K562 (cell line): ENCODE measurements at regions not wholly inside any gene's neighbourhood (a gene's known extent, or its start where the extent isn't known, plus 50 kb on each side); places are given as distances from the start of the nearest gene placed in this dataset.

Source experiments
- ATAC-seq: fragments of 200-7000 bp; cut with Tn5 transposase; 3 replicates; pipeline ENCODE4 v1.9.1; 2020; ENCODE audit warnings: moderate library complexity
- BruUV-seq: library from RNA; stranded (reverse); fragments of 400-500 nt; replicated peaks from 2 replicates; lab custom pipeline; 2021; lab: Mats Ljungman, UMichigan
- CTCF ChIA-PET: fragments of 300-600 bp; formaldehyde crosslinking; extraction: SDS; loops from one replicate; lab custom pipeline; 2021; ENCODE audit warnings: low intra/inter-chr PET ratio; lab: Yijun Ruan, JAX
- POLR2A ChIA-PET: fragments of 300-600, 350-650 bp; sonication (Branson Sonifier 250); formaldehyde crosslinking; extraction: SDS; loops from one replicate; lab custom pipeline; 2021; ENCODE audit warnings: antibody characterized with exemption, inconsistent platforms; lab: Yijun Ruan, JAX
- DNase-seq, 4 experiments: peaks; one replicate each; pipeline versions ENCODE4 v3.0.0 to v3.0.0-alpha.2; 2011 to 2018; ENCODE audit warnings: low spot score in 3 of 4, mixed read lengths in 3 of 4; ENCODE audit errors: extremely low read depth in 1 of 4
- FAIRE-seq: peaks from 2 replicates; lab custom pipeline; 2011; peaks lifted over from hg19 to GRCh38; lab: Jason Lieb, UNC
- H2AFZ ChIP-seq: 2 replicates; pipeline ENCODE4 v1.6.0; 2011; ENCODE audit warnings: low read depth, low read length, control low read depth, inconsistent platforms
- H3K27ac ChIP-seq: fragments of 200-600 bp; 3 replicates; pipeline ENCODE4 v1.8.0; 2011; ENCODE audit warnings: low read depth, mild to moderate bottlenecking, control low read depth, inconsistent platforms, low read length, moderate library complexity, mixed read lengths; ENCODE audit errors: extremely low read depth
- H3K27me3 ChIP-seq, 2 experiments: fragments of 300-600 bp in 1 of 2; 2 replicates in 1 of 2; 3 replicates in 1 of 2; pipeline versions ENCODE4 v1.6.0 to v1.8.0; 2011; ENCODE audit warnings: inconsistent platforms in 2 of 2, low read length in 2 of 2, mild to moderate bottlenecking in 1 of 2, mixed read lengths in 1 of 2, moderate library complexity in 1 of 2; ENCODE audit not compliant: control insufficient read depth in 2 of 2, insufficient read depth in 2 of 2
- H3K36me3 ChIP-seq: fragments of 300-600 bp; 3 replicates; pipeline ENCODE4 v1.8.0; 2011; ENCODE audit warnings: mild to moderate bottlenecking, low read length, inconsistent platforms; ENCODE audit not compliant: control insufficient read depth, insufficient read depth
- H3K4me1 ChIP-seq, 2 experiments: fragments of 200-600 bp in 1 of 2; replicated peaks in 1 of 2; 2 replicates in 1 of 2; 3 replicates in 1 of 2; pipeline versions ENCODE4 v1.5.1 to v1.8.0; 2011; ENCODE audit warnings: inconsistent platforms in 2 of 2, low read length in 2 of 2, mild to moderate bottlenecking in 1 of 2, mixed read lengths in 1 of 2, moderate library complexity in 1 of 2; ENCODE audit not compliant: control insufficient read depth in 2 of 2, insufficient read depth in 2 of 2
- H3K4me2 ChIP-seq: 2 replicates; pipeline ENCODE4 v1.6.1; 2011; ENCODE audit warnings: low read length, control low read depth, inconsistent platforms, mixed read lengths; ENCODE audit not compliant: insufficient read depth
- H3K4me3 ChIP-seq: fragments of 200-600 bp; sonication (generic), shearing (Covaris generic); 2 replicates; pipeline ENCODE4 v1.5.1; 2016; ENCODE audit warnings: control low read depth, inconsistent platforms
- H3K79me2 ChIP-seq: fragments of 200-600 bp; 3 replicates; pipeline ENCODE4 v1.8.0; 2011; ENCODE audit warnings: low read length, inconsistent platforms; ENCODE audit not compliant: control insufficient read depth, insufficient read depth
- H3K9ac ChIP-seq, 2 experiments: 2 replicates each; pipeline versions ENCODE4 v1.6.0 to v1.6.1; 2011; ENCODE audit warnings: low read depth in 2 of 2, low read length in 2 of 2, control low read depth in 1 of 2, inconsistent platforms in 1 of 2, mild to moderate bottlenecking in 1 of 2, mixed read lengths in 1 of 2; ENCODE audit not compliant: insufficient read depth in 1 of 2
- H3K9me1 ChIP-seq: one replicate; pipeline ENCODE4 v1.6.0; 2011; ENCODE audit warnings: inconsistent platforms, mild to moderate bottlenecking, low read length, moderate library complexity; ENCODE audit not compliant: control insufficient read depth, insufficient read depth
- H3K9me3 ChIP-seq: replicated peaks from 2 replicates; pipeline ENCODE4 v1.5.1; 2011; ENCODE audit warnings: low read depth, low read length, inconsistent platforms; ENCODE audit not compliant: control insufficient read depth, insufficient read depth
- H4K20me1 ChIP-seq: replicated peaks from 2 replicates; pipeline ENCODE4 v1.6.1; 2011; ENCODE audit warnings: low read length, inconsistent platforms, mixed read lengths; ENCODE audit not compliant: control insufficient read depth, insufficient read depth
- GATAD2A ChIP-seq: fragments of 450-650 bp; IDR thresholded peaks from 2 replicates; pipeline ENCODE4 v1.6.1; 2017
- HINFP ChIP-seq: fragments of 450-650 bp; conservative IDR thresholded peaks from 2 replicates; pipeline ENCODE4 v1.6.1; 2016; ENCODE audit warnings: missing genetic modification characterization, low read depth, mild to moderate bottlenecking, control low read depth, missing compliant biosample characterization
- KLF6 ChIP-seq: fragments of 250-450 bp; sonication (Bioruptor Pico); IDR thresholded peaks from 2 replicates; pipeline ENCODE4 v1.4.0; 2020; ENCODE audit warnings: mild to moderate bottlenecking, moderate library complexity, borderline replicate concordance
- MEF2A ChIP-seq: IDR thresholded peaks from 2 replicates; pipeline ENCODE4 v1.6.1; 2011; ENCODE audit warnings: low read depth, mild to moderate bottlenecking, low read length, moderate library complexity; ENCODE audit not compliant: control insufficient read depth
- NELFE ChIP-seq: IDR thresholded peaks from 2 replicates; pipeline ENCODE4 v1.6.1; 2011; ENCODE audit warnings: mild to moderate bottlenecking; ENCODE audit not compliant: insufficient read depth, insufficient read length
- RBM22 ChIP-seq: fragments of 200-400 bp; formaldehyde crosslinking; IDR thresholded peaks from 2 replicates; pipeline ENCODE4 v1.6.1; 2018; ENCODE audit warnings: low read length, low read depth; ENCODE audit not compliant: poor library complexity, severe bottlenecking
- RFX1 ChIP-seq: fragments of 450-650 bp; IDR thresholded peaks from 2 replicates; pipeline ENCODE4 v1.6.1; 2016; ENCODE audit warnings: mild to moderate bottlenecking, moderate library complexity
- TARDBP ChIP-seq: fragments of 450-650 bp; IDR thresholded peaks from 2 replicates; pipeline ENCODE4 v1.6.1; 2016
- ZNF407 ChIP-seq: fragments of 450-650 bp; IDR thresholded peaks from 2 replicates; pipeline ENCODE4 v1.6.1; 2016; ENCODE audit warnings: low read depth
- WGBS: fragments of 100-300 bp; shearing (Covaris generic); methylation state at CpG from one replicate; pipeline ENCODE4 v1.1.6; 2016; ENCODE audit warnings: low coverage, mixed read lengths; ENCODE audit not compliant: insufficient coverage; ENCODE audit errors: missing lambda C conversion rate; 5-methylcytosine and 5-hydroxymethylcytosine counted together
- in situ Hi-C: fragments of 300-500 bp; cut with MboI; formaldehyde crosslinking; loops from 4 replicates; pipeline ENCODE4 v1.15.0; 2018; ENCODE audit warnings: inconsistent platforms, mixed read lengths
- intact Hi-C: fragments of 100-400 bp; cut with micrococcal nuclease; formaldehyde crosslinking; loops from 2 replicates; pipeline ENCODE4 v1.14.2; 2022

- TF ChIP-seq ZNF407: no peak
- no peak for TF ChIP-seq GATAD2A
- no peak for TF ChIP-seq TARDBP
- TF ChIP-seq NELFE: no peak
- TF ChIP-seq, all 486 proteins: peak for 0
Measured at GRCh38 chr10:2584385-2584784, 483.0 kb upstream of the PFKP start (continued).

GRCh38 chr10:2576892-2577291 lies 490.5 kb upstream of the PFKP start:
- FAIRE-seq: no peak
- no peaks in the 10 kb centered on the region for H3K79me2 ChIP-seq
- no peak overlapping the region for H3K4me3 ChIP-seq
- TF ChIP-seq RBM22: no peak
- peak; percentile 72 for TF ChIP-seq RFX1
- no peak for TF ChIP-seq KLF6
- 0 out of 2 replicates have a peak, but pooled peaks have one; percentile 34 for TF ChIP-seq HINFP (tag)
- no peak for TF ChIP-seq MEF2A
- no peaks in the 10 kb centered on the region for H3K9me1 ChIP-seq
- H3K9ac ChIP-seq: no peak overlapping the region
- no peak; the same call in 2 of the 3 replicates for ATAC-seq
- no peaks in the 10 kb centered on the region for H3K9me3 ChIP-seq
- H2AFZ ChIP-seq: no peak overlapping the region
- peaks cover 0 to 5% of the 10 kb centered on the region in 2 experiments; a peak in 1 of 5 replicates for H3K27me3 ChIP-seq
- intact Hi-C loops: no loop called here
- BruUV-seq: no TSS peak
- ChIA-PET CTCF (no interaction called here), POLR2A (no interaction called here)
- H3K4me1 ChIP-seq: peaks cover 0 to 8% of the 10 kb centered on the region in 2 experiments; a peak in 2 of 5 replicates
- 10% methylated on average over 3 of the region's 3 CpGs for WGBS
- no peak overlapping the region for H3K4me2 ChIP-seq
- no peak for DNase-seq
- in situ Hi-C loops: no loop called here
- no peaks in the 10 kb centered on the region for H3K36me3 ChIP-seq
- H3K27ac ChIP-seq: no peak overlapping the region
- H4K20me1 ChIP-seq: no peaks in the 10 kb centered on the region
